NB4 (cell line): ENCODE measurements at regions not wholly inside any gene's neighbourhood (a gene's known extent, or its start where the extent isn't known, plus 50 kb on each side); places are given as distances from the start of the nearest gene placed in this dataset.

ENCODE experiments used
- CTCF ChIP-seq: IDR thresholded peaks from one replicate; pipeline ENCODE4 v1.5.1; 2012; ENCODE audit warnings: low read depth, low read length
- POLR2A ChIP-seq: IDR thresholded peaks from 2 replicates; pipeline ENCODE4 v1.6.1; 2011; ENCODE audit warnings: mild to moderate bottlenecking; ENCODE audit not compliant: insufficient read length; ENCODE audit errors: extremely low read depth

GRCh38 chr1:68827261-68827660 is 330.4 kb upstream of the DEPDC1 start:
- TF ChIP-seq CTCF (no peak), POLR2A (no peak)
